ENCODE measurements at regions not wholly inside any gene's neighbourhood (a gene's known extent, or its start where the extent isn't known, plus 50 kb on each side); places are given as distances from the start of the nearest gene placed in this dataset.

GRCh38 chr6:138550346-138550767 is 51.1 kb upstream of the NHSL1 start:
- DNase-seq (ENCODE audit: low read depth): no peak

DNA sequence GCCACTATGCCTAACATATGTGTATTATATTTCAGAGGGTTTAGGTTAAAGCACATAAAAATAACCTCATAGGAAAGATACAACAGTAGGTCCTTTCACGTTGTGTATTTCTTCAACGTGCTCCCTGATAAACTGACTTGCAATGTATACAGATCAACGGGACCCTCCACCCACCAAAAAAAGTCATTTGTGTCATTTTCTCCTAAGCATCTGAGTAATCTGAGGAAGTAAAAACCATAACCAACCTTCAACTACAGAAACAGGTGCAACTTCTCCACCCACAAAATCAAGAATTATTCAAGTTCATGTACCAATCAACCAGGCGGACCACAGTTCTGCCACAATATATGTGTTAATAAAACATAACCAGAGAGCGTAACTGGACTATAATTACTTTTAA is 54.9 kb upstream of the NHSL1 start:
- DNase-seq (ENCODE audit: low read depth): no peak

DNA sequence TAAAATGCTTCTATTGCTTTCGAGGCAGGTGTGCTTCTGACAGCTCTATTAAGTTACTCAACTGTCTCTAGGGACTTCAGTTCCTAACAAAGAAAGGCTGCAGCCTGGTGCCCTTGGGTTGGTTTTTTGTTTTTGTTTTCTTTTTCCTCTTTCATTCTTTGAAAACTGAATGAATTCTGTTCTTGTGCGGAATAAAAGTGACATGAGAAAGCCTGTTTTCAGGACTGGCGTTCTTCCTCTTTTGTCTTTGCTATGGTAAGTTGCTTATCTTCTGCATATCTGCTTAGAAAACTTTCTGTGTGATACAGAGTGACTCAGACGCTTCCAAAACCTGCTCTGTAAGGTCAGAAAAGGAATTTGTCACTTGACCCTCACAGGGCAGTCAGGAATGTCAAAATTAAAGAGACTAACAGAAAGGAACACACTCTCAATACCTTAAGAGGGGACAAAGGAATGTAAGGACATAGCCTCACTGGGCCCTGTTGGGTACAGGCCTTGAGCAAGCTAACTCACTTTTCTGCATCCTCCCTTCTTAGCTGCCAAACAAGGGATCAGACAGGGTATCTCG is 56.2 kb upstream of the NHSL1 start:
- DNase-seq (ENCODE audit: low read depth): peak; percentile 68

DNA sequence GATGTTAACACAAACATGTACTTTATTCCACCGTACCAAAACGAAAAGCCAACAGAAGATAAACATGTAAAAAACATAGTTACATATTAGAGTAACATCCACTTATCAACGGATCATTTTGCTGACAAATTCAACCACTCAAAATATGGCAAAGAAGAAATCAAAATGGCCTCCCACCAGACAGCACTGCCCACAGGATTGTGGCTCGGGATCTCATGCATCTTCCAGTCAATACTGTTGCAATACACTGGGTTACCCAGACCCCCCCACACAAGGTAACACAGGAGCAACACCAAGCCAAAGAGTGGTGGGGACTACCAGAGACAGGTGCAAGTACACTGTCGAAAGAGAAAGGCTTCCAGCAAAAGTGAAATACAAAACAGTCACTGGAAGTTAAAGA is 57.9 kb upstream of the NHSL1 start:
- DNase-seq (ENCODE audit: low read depth): no peak

DNA sequence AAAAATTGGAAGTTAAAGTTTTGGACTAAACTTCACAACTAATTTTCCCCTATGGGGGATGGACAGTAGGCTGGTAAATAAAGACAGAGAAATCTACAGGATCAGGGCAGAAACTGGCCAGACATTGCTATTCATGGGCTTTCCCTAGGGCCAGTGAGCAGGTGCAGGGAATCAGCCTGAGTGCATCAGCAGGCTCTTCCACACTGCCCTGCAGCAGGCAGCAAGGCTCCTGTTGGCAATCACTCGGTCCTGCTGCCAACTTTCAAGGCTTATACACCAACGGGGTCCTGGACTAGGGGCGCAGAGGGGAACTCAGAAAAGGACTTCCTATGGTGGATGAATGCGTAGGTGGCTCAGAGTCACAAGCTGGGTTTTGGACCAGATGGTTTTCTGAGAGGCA is 59.8 kb upstream of the NHSL1 start:
- DNase-seq (ENCODE audit: low read depth): no peak

- DNase-seq (ENCODE audit: low read depth): no peak
Measured at GRCh38 chr6:138560130-138560860, 61.0 kb upstream of the NHSL1 start.

GRCh38 chr6:138562691-138563090 is 63.4 kb upstream of the NHSL1 start:
- DNase-seq (ENCODE audit: low read depth): no peak

DNA sequence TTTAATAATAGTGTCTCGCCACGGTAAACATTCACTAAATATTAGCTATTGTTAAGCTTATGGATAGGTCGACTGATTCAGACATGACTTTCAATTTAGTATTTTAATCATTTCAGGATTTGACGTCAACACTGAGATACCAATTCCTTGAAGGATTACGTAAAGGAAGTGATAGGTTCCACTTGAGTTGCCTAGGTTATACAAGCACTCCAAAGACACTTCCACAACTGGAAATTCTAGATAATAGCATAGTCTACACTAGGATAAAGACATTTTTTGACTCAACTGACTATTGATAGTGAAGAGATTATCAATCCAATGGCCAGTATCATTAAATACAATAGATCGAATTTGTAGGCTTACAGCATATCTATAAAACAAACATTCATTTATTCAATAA is 63.9 kb upstream of the NHSL1 start:
- no peak for DNase-seq (ENCODE audit: low read depth)

GRCh38 chr6:138563650-138564049 is 64.4 kb upstream of the NHSL1 start:
- no peak for DNase-seq (ENCODE audit: low read depth)

DNA sequence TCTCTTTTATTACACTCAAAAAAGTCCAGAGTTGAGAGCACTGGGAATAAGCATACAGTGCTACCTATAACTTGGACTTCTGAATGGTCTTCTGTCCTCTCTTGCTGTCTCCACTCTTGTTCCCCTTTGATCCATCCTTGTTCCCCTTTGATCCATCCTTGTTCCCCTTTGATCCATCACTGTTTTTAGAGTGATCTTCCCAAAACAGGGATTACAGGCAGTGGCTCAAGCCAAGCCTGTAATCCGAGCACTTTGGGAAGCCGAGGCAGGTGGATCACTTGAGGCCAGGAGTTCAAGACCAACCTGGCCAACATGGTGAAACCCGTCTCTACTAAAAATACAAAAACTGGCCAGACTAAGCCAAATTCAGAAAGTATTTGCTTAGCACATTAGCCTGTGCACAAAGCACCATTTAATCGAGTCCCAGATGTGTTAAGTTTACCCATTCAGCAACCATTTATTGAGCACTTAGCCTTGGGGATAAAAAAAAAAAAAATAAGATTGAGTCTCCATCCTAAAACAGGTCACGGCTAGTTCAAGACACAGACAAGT is 65.0 kb upstream of the NHSL1 start:
- no peak for DNase-seq (ENCODE audit: low read depth)

- no peak for DNase-seq (ENCODE audit: low read depth)
Measured at GRCh38 chr6:138567052-138567451, 67.8 kb upstream of the NHSL1 start.

DNA sequence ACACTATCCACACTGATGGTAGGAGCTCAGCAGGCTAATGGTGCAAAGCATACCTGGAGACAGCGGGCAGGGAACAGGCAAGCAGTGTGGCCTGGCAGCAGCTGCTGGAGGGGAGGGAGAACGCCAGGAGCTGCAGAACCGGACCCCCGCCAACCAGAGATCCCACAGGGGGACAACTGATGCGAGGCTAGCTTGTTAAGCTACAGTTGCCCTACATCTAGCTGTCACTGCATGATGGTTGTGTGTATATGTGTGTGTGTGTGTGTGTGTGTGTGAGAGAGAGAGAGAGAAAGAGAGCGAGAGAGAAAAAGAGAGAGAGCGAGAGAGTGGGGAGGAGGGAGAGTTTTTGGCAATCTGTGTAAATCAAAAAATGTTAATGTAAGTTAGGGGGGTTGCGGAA is 69.7 kb upstream of the NHSL1 start:
- no peak for DNase-seq (ENCODE audit: low read depth)

DNA sequence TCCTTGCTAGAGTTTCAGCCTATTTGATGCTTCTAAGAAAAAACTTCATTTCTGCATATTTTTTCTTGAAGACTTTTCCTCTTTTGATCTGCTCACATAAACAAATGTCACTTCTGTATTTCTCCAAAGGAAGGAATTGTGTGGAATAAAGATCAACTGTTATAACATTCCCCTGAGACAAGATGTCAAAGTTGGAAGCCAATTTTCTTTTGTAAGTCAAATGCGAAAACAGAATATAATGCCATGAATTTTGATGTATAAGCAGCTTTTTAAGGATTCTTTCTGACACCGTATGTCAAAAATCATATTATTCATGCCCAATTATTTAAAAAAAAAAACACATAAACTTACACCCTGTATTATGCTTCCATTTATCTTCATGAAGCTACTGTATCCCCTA is 70.3 kb upstream of the NHSL1 start:
- no peak for DNase-seq (ENCODE audit: low read depth)

- no peak for DNase-seq (ENCODE audit: low read depth)
Measured at GRCh38 chr6:138569970-138570724, 70.9 kb upstream of the NHSL1 start.

- no peak for DNase-seq (ENCODE audit: low read depth)
Measured at GRCh38 chr6:138570725-138571029, 71.4 kb upstream of the NHSL1 start.

GRCh38 chr6:138571181-138571580 is 71.9 kb upstream of the NHSL1 start:
- DNase-seq (ENCODE audit: low read depth): no peak

GRCh38 chr6:138571585-138572166 is 72.4 kb upstream of the NHSL1 start:
- DNase-seq (ENCODE audit: low read depth): no peak

- no peak for DNase-seq (ENCODE audit: low read depth)
Measured at GRCh38 chr6:138572167-138572875, 73.0 kb upstream of the NHSL1 start.

GRCh38 chr6:138572885-138573284 is 73.6 kb upstream of the NHSL1 start:
- no peak for DNase-seq (ENCODE audit: low read depth)

GRCh38 chr6:138575257-138575656 is 76.0 kb upstream of the NHSL1 start:
- no peak for DNase-seq (ENCODE audit: low read depth)

GRCh38 chr6:138576313-138576712 is 77.0 kb upstream of the NHSL1 start:
- no peak for DNase-seq (ENCODE audit: low read depth)
